ENCODE measurements at regions not wholly inside any gene's neighbourhood (a gene's known extent, or its start where the extent isn't known, plus 50 kb on each side); places are given as distances from the start of the nearest gene placed in this dataset.

DNA sequence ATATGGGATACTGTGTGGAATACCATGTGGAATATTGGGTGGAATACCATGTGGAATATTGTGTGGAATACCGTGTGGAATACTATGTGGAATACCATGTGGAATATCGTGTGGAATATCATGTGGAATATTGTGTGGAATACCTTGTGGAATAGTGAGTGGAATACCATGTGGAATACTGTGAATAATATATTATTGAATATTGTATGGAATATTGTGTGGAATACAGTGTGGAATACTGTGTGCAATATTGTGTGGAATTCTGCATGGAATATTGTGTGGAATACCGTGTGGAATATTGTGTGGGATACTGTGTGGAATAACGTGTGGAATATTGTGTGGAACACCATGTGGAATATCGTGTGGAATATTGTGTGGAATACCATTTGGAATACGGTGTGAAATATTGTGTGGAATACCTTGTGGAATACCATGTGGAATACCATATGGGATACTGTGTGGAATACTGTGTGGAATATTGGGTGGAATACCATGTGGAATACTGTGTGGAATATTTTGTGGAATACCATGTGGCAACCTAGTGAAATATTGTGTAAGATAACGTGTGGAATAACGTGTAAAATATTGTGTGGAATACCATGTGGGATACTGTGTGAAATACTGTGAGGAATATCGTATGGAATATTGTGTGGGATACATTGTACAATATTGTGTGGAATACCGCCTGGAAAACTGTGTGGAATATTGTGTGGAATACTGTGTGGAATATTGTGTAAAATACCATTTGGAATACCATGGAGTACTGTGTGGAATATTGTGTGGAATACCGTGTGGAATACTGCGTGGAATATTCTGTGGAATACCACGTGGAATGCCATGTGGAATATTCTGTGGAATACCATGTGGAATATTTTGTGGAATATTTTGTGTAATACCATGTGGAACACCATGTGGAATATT is 133.9 kb upstream of the CHST15 start:
- TF ChIP-seq, protein P1, sequence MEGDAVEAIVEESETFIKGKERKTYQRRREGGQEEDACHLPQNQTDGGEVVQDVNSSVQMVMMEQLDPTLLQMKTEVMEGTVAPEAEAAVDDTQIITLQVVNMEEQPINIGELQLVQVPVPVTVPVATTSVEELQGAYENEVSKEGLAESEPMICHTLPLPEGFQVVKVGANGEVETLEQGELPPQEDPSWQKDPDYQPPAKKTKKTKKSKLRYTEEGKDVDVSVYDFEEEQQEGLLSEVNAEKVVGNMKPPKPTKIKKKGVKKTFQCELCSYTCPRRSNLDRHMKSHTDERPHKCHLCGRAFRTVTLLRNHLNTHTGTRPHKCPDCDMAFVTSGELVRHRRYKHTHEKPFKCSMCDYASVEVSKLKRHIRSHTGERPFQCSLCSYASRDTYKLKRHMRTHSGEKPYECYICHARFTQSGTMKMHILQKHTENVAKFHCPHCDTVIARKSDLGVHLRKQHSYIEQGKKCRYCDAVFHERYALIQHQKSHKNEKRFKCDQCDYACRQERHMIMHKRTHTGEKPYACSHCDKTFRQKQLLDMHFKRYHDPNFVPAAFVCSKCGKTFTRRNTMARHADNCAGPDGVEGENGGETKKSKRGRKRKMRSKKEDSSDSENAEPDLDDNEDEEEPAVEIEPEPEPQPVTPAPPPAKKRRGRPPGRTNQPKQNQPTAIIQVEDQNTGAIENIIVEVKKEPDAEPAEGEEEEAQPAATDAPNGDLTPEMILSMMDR (IDR thresholded peaks at IDR 0.05; ENCODE audit: low read depth, low read length, poor library complexity, severe bottlenecking) = no peak
- no peak for TF ChIP-seq EZH2phosphoT487 (IDR thresholded peaks at IDR 0.05; ENCODE audit: borderline replicate concordance, low read length)
